HG03460 (cell line): ENCODE measurements at regions not wholly inside any gene's neighbourhood (a gene's known extent, or its start where the extent isn't known, plus 50 kb on each side); places are given as distances from the start of the nearest gene placed in this dataset.
"Not testable (repeated sequence)": the region's sequence is repeated elsewhere in the genome, so short reads cannot be mapped to it uniquely, and the experiment has no call there.

ENCODE experiments used
- ATAC-seq: cut with Tn5 transposase; IDR thresholded peaks from one replicate; pipeline ENCODE4 v1.9.1; 2021; ENCODE audit not compliant: unreplicated experiment

DNA sequence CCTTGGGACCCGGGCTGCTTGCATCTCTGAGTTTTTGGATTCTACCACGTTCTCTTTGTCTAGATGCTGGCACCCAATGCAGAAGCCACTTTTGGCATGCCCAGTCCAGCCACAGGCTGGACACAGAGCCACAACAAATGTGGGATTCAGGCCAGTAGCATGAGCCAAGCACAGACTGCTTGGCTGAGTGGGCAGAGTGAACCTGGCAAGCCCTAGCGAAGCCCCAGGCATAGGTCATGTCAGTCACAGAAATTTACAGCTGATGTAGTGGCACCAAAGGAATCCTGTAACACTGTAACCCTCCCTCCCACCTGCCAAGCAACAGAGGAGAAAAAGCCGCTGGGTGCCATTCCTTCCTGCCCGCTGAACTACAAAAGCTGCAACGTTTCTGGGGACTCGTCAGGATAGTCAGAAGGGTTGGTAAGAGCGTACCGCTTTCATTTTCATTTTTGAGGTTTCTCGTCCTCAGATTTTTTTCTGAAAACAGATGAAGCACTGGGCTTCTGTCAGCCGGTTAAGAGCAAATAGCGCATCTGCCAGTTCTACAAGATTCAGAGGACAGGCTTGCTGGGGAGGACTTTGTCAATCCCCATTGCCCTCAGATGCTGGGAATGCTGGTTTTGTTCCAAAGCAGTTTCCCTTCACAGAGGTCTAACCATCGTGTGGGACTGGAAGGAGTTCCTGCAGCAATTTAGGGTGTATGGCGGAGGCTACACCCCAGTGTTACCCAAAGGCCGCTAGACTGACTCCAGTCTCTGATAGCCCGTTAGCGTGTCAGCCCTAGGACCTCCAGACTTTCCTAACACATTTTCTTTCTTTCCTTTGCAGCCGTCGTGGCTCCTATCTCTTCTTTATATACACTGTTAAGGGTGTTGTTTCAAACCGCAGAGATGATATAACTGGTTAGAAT is 399.0 kb downstream of the HTR1A start:
- no peak for ATAC-seq

- no peak for ATAC-seq
Observed at GRCh38 chr5:63555874-63556273, 406.4 kb downstream of the HTR1A start.

DNA sequence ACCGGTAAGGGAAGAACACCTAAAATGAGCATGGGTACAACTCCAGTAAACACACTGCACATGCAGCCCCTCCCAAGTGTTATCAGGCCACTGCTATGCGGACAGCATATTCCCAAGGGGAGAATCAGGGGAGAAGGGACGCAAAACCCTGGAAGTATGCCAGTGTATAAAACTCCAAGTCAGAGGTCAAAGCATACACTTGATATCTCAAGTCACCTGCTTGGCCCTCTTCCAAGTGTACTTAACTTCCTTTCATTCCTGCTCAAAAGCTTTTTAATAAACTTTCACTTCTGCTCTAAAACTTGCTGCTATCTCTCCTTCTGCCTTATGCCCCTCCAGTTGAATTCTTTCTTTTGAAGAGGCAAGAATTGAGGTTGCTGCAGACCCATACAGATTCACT is 408.1 kb downstream of the HTR1A start:
- ATAC-seq: no peak

DNA sequence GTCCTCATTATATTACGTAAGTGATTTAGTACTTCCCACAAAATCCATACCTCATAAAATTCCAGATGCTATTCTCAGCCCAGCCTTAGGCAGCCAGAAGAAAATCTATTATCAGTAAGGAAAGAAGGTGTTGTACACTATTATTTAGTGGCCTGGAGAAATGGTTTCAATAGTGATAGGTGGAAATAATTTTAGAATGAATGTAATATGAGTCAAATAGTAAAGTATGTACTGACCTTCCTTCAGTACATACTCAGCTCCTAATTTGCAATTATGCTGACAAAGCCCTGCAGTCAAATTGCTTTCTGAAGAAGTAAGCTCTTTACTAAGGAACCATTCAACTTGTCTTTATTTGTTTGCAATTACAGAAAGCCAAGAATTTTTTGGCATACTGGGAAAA is 409.2 kb downstream of the HTR1A start:
- no peak for ATAC-seq

DNA sequence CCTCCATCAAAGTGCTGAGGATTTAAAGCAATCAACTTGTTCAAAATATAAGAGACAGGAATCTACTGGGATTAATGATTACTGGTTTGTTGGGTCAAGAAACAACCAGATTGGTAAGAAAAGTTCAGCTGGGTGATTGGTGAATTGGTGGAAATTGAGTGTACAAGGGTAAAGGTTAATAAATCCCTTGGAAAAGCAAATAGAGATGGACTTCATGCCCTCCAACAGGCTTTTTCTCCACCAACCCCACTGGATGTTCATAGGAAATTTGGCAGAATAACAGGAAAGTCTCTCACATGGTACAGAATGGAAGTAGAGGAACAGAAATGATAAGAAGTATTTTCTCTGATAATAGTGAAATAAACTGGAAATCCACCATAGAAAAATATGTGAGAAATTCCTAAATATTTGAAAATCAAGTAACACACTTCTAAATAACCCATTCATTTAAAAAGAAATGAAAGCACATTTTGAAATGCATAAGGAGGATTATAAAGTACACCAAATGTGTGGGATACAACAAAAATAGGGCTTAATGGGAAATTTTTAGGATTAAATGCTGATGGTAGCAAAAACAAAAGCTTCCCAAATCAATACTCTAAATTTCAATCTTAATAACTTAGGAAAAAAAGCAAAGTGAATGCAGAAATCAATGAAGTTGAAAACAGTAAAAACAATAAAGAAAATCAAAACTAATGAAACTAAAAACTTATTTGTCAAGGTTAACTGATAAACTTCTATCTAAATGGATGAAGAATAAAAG is 426.2 kb downstream of the HTR1A start:
- no peak for ATAC-seq

GRCh38 chr5:63524281-63524680 is 438.0 kb downstream of the HTR1A start:
- ATAC-seq: no peak

GRCh38 chr5:63516006-63516405 is 446.2 kb downstream of the HTR1A start:
- ATAC-seq: no peak

GRCh38 chr5:63500242-63500641 is 462.0 kb downstream of the HTR1A start:
- no peak for ATAC-seq

DNA sequence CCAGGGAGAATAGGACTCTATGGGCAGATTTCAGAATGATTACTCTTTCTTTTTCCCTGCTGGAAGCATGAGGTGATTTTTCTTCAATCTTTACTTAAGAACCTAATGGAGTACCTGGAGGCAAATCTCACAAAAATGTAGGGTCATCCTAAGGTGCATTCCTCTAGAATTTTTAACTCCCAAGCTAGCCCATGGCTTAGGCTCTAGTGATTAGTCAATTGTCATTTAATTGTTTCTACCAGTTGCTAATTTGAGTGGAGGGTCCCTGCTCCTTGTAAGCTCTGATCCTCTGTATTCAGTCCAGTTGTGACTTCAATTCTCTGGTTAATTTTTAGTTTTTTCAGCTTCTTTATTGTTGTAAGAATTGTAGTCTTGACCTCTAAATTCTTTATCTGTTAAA is 467.0 kb downstream of the HTR1A start:
- no peak for ATAC-seq

GRCh38 chr5:63483338-63483737 is 478.9 kb downstream of the HTR1A start:
- no peak for ATAC-seq

- ATAC-seq: no peak
Observed at GRCh38 chr5:63473335-63473967, 488.8 kb downstream of the HTR1A start.

- ATAC-seq: no peak
Observed at GRCh38 chr5:63456279-63456678, 506.0 kb downstream of the HTR1A start.

DNA sequence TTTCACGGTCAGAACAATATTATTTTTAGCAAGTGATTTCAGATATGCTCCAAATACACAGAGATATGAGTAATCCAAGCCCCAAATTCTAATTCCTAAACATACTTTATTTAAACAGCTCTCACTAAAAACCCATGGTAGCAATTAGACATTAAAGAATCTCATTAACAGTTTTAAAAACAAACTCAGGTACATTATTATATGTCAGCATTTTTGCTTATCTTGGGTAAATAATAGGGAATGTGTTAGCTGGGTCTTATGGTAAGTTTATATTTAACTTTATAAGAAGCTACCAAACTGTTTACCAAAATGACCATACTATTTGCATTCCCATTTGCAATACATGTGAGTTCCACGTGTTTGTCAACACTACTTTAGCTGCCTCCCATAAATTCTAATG is 511.1 kb downstream of the HTR1A start:
- no peak for ATAC-seq

DNA sequence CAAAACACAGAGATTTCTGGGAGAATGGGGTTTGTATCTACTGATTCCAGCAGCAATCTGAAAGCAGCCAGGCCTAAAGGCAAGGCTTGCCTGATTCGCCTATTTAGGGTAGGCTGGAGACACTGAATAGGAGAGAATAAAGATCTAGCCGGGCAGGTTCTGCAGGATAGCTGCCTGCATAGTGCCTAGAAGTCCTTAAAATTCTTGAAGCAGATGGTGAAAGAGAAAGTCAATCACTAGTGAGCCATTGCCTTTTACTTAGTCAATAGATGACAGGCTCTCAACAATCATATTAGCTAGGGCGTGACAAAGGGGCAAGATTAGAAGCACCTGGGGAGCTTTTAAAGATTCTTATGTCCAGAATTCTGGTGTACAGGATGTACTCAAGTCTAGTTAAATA is 522.7 kb downstream of the HTR1A start:
- no peak for ATAC-seq

DNA sequence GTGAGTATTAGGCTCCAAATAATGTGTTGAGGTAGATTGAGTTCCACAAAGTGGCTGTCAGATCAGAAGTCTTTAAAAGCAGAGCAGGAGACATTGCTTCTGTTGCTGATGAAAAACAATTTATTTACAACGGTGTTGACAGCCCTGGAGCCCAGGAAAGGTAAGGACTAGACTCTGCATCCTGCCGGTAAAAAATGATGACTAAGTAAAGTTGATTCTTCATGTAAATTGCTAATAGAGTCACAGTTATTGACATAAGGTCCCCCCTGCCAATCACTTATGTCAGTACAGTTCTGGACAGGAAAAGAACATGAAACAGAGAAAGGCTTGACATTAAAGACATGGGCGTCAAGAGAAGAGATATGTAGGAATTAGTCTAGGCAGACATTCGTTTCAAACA is 552.5 kb downstream of the HTR1A start:
- ATAC-seq: no peak

DNA sequence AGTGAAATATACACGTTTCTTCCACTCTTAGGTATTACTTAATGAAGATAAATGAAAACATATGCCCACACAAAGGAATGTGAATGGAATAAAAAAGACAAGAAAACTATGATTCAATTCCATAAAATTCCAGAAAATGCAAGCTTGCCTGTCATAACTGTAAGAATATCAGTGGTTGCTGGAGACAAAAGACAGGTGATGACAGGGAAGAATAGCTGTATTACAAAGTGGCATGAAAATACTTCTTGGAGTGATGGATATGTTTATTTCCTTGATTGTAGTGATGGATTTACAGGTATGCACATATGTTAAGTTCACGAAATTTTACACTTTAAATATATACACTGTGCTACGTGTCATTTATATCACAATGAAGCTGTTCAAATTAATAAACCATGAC is 553.3 kb downstream of the HTR1A start:
- no peak for ATAC-seq

GRCh38 chr5:63401436-63402046 is 560.7 kb downstream of the HTR1A start:
- no peak for ATAC-seq

DNA sequence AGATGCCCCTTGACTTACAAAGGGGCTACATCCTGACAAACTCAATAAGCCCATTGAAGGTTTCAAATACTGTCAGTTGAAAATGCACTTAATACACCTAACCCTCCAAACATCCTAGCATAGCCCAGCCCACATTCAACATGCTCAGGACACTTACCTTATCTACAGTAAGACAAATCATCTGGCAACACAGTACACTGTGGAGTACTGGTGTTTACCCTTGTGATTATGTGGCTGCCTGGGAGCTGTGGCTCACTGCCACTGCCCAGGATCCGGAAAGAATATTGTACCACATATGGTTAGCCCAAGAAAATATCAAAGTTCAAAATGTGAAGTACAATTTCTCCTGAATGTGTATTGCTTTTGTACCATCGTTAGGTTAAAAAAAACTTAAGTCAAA is 562.2 kb downstream of the HTR1A start:
- no peak for ATAC-seq

DNA sequence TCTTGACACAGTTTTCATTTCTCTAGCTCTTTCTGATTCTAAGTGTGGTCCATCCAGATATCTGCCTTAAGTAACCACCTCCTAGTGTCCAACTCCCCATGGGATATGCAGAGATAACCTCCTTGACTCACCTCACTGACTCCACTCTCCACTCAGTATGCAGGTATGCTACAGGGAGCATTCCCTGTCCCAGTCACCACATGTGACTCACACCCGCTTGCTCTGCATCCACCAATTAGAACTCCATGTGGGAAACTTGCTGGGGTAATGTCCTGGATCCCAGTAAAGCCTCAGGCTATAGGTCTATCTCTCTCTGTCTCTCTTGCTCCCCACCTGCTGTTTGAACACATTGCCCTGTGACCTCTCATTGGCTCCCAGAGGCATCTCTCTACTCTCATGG is 563.9 kb downstream of the HTR1A start:
- ATAC-seq: no peak

DNA sequence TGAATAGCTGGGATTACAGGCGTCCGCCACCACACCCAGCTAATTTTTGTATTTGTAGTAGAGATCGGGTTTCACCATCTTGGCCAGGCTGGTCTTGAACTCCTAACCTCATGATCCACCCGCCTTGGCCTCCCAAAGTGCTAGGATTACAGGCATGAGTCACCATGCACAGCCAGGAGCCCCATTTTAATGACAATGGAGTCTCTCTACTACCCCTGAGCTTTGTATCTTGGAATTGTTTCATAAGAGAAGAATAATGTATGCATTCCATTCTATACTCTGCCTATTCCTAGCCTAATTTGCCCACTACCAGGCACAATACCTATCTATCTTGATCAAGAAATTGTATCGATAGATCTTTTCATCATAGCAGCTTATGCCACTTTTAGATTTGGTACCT is 574.1 kb downstream of the HTR1A start:
- ATAC-seq: not testable (repeated sequence)

DNA sequence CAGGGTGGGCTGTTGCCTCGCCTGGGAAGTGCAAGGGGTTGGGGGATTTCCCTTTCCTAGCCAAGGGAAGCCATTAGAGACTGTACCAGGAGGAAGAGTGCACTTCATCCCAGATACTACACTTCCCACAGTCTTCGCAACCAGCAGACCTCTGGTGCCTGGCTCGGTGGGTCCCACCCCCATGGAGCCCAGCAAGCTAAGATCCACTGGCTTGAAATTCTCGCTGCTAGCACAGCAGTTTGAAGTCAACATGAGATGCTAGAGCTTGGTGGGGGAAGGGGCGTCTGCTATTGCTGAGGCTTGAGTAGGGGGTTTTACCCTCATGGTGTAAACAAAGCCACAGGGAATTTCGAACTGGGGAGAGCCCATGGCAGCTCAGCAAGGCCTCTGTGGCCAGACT is 586.4 kb downstream of the HTR1A start:
- no peak for ATAC-seq
